Activated naive CD4-positive, alpha-beta T cell treated with anti-CD3 and anti-CD28 coated beads, Interleukin-2, amount 50 U/mL, for 72 hours (primary cell): ENCODE measurements at regions not wholly inside any gene's neighbourhood (a gene's known extent, or its start where the extent isn't known, plus 50 kb on each side); places are given as distances from the start of the nearest gene placed in this dataset.

Experiments used
- ATAC-seq, 2 donors: fragments of 150-1000 bp; cut with Tn5 transposase; 2 replicates each; pipeline ENCODE4 v1.10.0; 2021; ENCODE audit warnings: mild to moderate bottlenecking in 2 of 2, moderate library complexity in 2 of 2
- DNase-seq, 2 donors: peaks; one replicate each; pipeline ENCODE4 v3.0.0; 2021 to 2022; ENCODE audit warnings: low spot score in 2 of 2
- H3K27ac Mint-ChIP-seq, 2 donors: one replicate each; pipeline ENCODE4 v1.8.0; 2022; ENCODE audit warnings: mild to moderate bottlenecking in 2 of 2, mixed read lengths in 2 of 2
- H3K36me3 Mint-ChIP-seq, 2 donors: one replicate each; pipeline ENCODE4 v1.8.0; 2022; ENCODE audit warnings: mixed read lengths in 2 of 2
- H3K9me3 Mint-ChIP-seq, 2 donors: one replicate each; pipeline ENCODE4 v1.8.0; 2022; ENCODE audit warnings: mixed read lengths in 2 of 2

DNA sequence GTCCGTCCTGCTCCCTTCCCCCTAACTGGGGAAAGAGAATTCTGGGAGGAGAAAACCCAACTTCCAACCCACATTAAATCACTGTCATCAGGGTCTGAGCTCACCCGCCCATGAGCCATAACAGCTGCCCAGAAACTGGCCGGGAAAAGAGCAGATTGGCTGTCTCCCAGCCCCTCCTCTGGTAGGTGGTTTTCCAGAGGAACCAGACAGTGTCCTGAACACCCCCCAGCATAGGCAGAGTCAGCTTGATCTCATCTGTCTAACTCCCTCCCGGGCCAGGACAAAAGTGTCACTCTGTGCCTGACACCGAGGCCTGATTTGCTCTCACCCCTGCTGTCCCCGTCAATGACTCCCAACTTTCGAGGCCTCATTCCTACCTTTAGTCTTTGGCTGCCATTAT, 197.0 kb downstream of the AXIN2 start:
- Mint-ChIP-seq H3K9me3 (peaks cover 0 to 8% of the 10 kb centered on the region in 2 donors), H3K36me3 (peaks cover 0 to 15% of the 10 kb centered on the region in 2 donors), H3K27ac (no peak overlapping the region)
- no peak for DNase-seq
- ATAC-seq, result no peak

- Mint-ChIP-seq H3K9me3 (peaks cover 0 to 8% of the 10 kb centered on the region in 2 donors), H3K36me3 (peaks cover 0 to 15% of the 10 kb centered on the region in 2 donors), H3K27ac (no peak overlapping the region)
- DNase-seq (no peak), ATAC-seq (no peak)
Observed at GRCh38 chr17:65362826-65363225, 198.6 kb downstream of the AXIN2 start.

- Mint-ChIP-seq H3K9me3 (peaks cover 0 to 4% of the 10 kb centered on the region in 2 donors), H3K36me3 (peaks cover 0 to 7% of the 10 kb centered on the region in 2 donors), H3K27ac (peak overlapping the region in 1 of 2 donors; percentile 70)
- no peak for ATAC-seq
- no peak for DNase-seq
Observed at GRCh38 chr17:65360961-65361552, 200.4 kb downstream of the AXIN2 start.

DNA sequence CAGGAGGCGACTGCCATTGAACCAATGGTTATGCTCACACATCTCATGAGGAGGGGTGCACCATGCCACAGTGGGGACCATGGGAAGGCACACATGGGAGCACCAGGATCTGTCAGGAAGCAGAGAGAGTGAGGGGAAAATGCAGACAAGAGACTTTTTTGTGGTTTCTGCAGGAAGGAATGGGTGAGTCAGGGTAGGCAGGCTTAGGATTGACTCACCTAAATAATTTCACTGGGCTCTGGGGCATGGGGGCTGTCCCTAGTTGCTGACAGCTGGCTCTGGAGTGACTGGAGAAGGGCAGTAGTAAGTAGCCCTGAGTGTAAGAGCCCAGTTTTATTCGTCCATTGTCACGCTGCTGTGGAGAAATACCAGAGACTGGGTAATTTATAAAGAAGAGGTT, 202.4 kb downstream of the AXIN2 start:
- no peaks in the 10 kb centered on the region for H3K9me3 Mint-ChIP-seq
- no peak overlapping the region for H3K27ac Mint-ChIP-seq
- peak; percentile 100 for ATAC-seq
- peak; percentile 25 to 69 for DNase-seq
- no peaks in the 10 kb centered on the region for H3K36me3 Mint-ChIP-seq

- DNase-seq (no peak), ATAC-seq (no peak)
- Mint-ChIP-seq H3K36me3 (no peaks in the 10 kb centered on the region), H3K9me3 (no peaks in the 10 kb centered on the region), H3K27ac (no peak overlapping the region)
Observed at GRCh38 chr17:65356536-65356935, 204.9 kb downstream of the AXIN2 start.

DNA sequence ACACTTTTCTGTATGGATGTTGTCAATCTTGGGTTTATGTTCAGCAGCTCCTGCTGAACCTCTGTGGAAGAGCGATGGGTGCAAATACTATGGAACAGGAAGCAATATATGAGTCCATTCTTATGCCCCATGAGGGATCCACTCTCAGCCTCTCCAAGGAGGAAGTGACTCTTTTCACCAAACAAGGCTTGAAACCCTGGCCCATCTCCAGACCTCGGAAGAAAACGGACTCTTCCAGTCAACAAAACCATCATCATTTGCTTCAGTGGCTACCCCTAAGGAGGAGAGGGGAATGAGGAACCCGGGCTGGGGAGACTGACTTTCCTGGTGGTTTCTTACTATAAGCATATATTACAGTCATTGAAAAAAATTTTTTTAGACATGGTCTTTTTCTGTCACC, 206.2 kb downstream of the AXIN2 start:
- ATAC-seq (no peak), DNase-seq (no peak)
- Mint-ChIP-seq H3K9me3 (peaks cover 0 to 3% of the 10 kb centered on the region in 2 donors), H3K36me3 (no peaks in the 10 kb centered on the region), H3K27ac (no peak overlapping the region)

DNA sequence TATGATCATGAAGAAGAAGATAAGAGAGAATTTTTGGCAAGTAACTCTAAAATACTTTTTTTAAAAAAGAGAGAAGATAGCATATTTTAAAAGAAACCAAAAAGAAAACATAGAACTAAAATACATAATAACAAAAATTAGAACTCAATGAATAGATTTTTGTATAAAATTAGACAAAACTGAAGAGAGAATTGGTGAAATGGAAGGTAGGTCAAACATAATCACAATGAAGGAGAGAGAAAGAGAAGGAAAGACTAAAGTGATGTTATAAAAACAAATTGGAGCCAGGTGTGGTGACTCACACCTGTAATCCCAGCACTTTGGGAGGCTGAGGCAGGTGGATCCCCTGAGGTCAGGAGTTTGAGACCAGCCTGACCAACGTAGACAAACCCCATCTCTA, 211.5 kb downstream of the AXIN2 start:
- H3K36me3 Mint-ChIP-seq, result peaks cover 0 to 13% of the 10 kb centered on the region in 2 donors
- peaks cover 0 to 19% of the 10 kb centered on the region in 2 donors for H3K9me3 Mint-ChIP-seq
- ATAC-seq (no peak), DNase-seq (no peak)
- no peak overlapping the region for H3K27ac Mint-ChIP-seq

DNA sequence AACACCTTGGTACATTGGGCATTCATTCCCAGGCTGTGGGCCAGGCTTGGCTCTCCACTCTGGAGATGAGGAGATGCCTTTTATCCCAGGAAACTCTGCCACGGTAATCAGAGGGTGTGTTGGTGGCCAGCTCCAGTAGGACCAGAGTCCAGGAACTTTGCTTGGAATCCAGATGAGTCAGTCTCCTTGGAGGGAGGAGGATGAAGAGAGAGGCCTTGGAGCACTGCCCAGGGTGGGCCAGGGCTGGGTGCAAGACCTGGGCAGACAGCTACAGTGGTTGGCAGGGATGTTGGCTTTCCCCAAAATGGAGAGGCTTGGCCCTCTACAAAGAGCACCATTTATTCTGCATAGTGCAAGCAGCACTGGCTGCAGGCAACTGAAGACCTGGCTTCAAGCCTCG, 209.0 kb downstream of the RGS9 start:
- Mint-ChIP-seq H3K9me3 (peaks cover 0 to 19% of the 10 kb centered on the region in 2 donors), H3K27ac (no peak overlapping the region), H3K36me3 (peaks cover 0 to 13% of the 10 kb centered on the region in 2 donors)
- DNase-seq, result no peak
- ATAC-seq, result no peak

GRCh38 chr17:65345261-65346005, 208.3 kb downstream of the RGS9 start:
- H3K9me3 Mint-ChIP-seq, result peaks cover 0 to 17% of the 10 kb centered on the region in 2 donors
- peak overlapping the region in 1 of 2 donors; percentile 91 for H3K27ac Mint-ChIP-seq
- peaks cover 0 to 13% of the 10 kb centered on the region in 2 donors for H3K36me3 Mint-ChIP-seq
- ATAC-seq (peak; percentile 68 to 74), DNase-seq (no peak)

GRCh38 chr17:65340401-65340800, 203.2 kb downstream of the RGS9 start:
- H3K9me3 Mint-ChIP-seq, result peaks cover 4 to 8% of the 10 kb centered on the region in 2 donors
- no peak for ATAC-seq
- no peak for DNase-seq
- H3K36me3 Mint-ChIP-seq, result no peaks in the 10 kb centered on the region
- no peak overlapping the region for H3K27ac Mint-ChIP-seq

DNA sequence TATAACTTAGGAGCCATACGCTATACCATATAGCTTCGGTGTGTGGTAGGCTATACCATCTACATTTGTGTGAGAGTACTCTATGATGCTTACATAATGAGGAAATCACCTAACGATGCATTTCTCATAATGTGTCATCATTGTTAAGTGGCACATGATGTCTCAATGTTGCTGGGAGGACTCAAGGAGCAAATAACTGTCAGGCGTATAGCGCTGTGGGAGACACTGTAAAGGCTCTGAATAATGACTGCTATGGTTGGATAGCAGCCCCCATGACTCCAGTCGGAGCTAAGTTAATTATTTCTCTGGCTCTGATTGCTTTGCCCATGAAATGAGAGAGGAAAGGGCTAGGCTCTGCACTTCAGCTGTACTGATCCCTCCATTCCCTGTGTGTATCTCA, 197.2 kb downstream of the RGS9 start:
- Mint-ChIP-seq H3K9me3 (peaks cover 4 to 13% of the 10 kb centered on the region in 2 donors), H3K27ac (no peak overlapping the region), H3K36me3 (peaks cover 0 to 6% of the 10 kb centered on the region in 2 donors)
- ATAC-seq, result no peak
- no peak for DNase-seq

DNA sequence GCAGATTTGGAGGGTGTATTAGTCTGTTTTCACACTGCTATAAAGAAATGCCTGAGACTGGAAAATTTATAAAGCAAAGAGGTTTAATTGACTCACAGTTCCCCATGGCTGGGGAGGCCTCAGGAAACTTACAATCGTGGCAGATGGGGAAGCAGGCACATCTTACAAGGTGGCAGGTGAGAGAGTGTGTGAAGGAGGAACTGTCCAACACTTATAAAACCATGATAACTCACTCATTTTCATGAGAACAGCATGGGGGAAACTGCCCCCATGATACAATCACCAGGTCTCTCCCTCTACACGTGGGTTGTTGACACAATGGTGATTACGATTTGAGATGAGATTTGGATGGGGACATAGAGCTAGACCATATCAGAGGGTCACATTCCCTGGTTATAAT, 195.6 kb downstream of the RGS9 start:
- ATAC-seq (no peak), DNase-seq (no peak)

DNA sequence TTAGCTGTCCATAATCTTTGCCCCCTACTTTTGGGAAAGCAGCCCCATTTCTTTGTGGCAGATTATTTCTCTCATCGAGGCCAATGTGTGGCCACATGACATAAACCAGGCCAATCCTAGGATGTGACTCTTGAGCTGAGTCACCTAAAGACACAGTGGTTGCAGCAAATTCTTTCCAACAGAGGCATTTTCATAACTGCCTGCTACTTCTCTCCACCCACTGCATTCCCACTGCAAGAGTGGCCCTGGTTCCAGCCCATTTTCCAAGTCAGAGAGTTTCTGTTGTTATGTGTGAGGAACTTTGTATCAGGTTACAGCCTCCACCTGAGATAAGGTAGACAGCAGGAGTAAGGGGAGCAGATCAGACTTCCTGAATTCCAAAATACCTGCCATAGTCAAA, 195.2 kb downstream of the RGS9 start:
- no peak overlapping the region for H3K27ac Mint-ChIP-seq
- H3K36me3 Mint-ChIP-seq, result peaks cover 0 to 6% of the 10 kb centered on the region in 2 donors
- peak in 1 of 2 donors; percentile 37 for ATAC-seq
- peaks cover under 1 to 6% of the 10 kb centered on the region in 2 donors for H3K9me3 Mint-ChIP-seq
- no peak for DNase-seq

More for the DNA sequence above, 195.6 kb downstream of the RGS9 start:
- H3K9me3 Mint-ChIP-seq, result peaks cover 4 to 8% of the 10 kb centered on the region in 2 donors
- H3K27ac Mint-ChIP-seq, result no peak overlapping the region
- peaks cover 0 to 6% of the 10 kb centered on the region in 2 donors for H3K36me3 Mint-ChIP-seq

GRCh38 chr17:65328567-65328966, 191.4 kb downstream of the RGS9 start:
- H3K27ac Mint-ChIP-seq, result no peak overlapping the region
- H3K36me3 Mint-ChIP-seq, result peaks cover 0 to 2% of the 10 kb centered on the region in 2 donors
- DNase-seq, result no peak
- no peak for ATAC-seq
- H3K9me3 Mint-ChIP-seq, result peaks cover 0 to 5% of the 10 kb centered on the region in 2 donors

DNA sequence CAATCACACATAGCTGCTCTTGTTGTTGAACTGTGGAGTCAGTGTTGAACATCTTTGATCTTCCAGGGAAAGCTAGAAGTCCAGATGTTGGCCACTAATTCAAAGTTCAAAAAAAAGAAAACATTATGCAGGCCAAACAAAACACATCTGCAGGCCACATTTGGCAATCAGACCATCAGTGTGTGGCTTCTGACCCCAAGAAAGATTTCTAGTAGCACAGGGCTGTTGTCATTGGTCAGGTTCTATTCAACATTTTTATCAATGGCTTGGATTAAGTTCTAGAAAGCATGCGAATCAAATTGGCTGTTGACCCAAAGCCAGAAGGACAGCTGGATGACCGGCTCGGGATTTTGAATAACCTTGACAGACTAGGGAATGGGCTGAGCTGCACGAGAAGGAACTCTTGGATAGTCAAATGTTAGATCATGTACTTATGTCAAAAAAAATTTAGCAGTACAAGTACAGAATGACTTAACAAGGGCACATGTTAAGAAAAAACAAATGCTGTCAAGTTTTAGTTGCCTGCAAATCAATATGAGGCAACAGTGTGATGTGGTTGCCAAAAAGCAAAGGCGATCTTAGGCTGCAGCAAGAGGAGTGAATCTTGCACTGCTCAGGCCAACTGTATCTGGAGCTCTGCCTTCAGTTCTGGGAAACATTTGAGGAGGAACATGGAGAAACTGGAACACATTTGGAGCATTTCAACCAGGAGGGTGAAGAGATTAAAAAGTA, 187.6 kb downstream of the RGS9 start:
- DNase-seq, result no peak
- no peaks in the 10 kb centered on the region for H3K9me3 Mint-ChIP-seq
- ATAC-seq, result no peak
- no peaks in the 10 kb centered on the region for H3K36me3 Mint-ChIP-seq
- no peak overlapping the region for H3K27ac Mint-ChIP-seq

DNA sequence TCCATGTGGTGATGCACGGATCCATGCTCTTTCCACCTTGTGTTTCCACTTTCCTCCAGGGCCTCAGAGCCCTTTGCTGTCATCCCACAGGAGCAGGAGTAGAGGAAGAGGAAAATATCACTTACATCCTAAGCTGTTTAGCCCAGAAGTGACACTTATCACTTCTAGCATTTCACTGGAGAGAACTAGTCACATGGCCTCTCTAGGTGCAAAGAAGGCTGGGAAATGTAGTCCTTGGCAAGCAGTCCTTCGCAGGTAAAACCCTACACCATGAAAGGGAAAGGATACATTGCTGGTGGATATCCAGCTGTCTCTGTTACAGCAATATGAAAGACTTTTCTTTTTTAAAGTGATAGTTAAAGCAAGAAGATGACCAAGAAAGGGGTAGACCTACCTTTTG, 185.9 kb downstream of the RGS9 start:
- H3K36me3 Mint-ChIP-seq, result no peaks in the 10 kb centered on the region
- ATAC-seq (no peak), DNase-seq (no peak)
- no peaks in the 10 kb centered on the region for H3K9me3 Mint-ChIP-seq
- no peak overlapping the region for H3K27ac Mint-ChIP-seq

DNA sequence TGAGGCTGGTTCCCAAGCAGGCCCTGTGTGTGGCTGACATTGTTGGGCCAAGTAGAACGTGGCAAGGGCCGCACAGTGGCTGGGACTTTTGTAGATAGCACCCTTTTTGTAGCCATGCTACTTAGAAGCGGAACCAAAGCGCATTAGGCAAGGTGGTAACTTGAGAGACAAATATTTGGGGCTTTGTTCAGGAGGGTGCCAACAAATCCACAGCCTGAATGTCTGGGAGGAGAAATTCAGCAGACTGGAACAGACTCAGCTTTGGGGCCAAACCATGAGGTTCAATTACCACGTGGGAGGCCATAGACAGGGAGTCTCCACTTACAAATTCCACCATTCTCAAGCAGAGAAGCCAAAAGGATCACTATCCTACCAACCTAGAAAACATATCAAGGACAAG, 183.7 kb downstream of the RGS9 start:
- no peaks in the 10 kb centered on the region for H3K36me3 Mint-ChIP-seq
- no peaks in the 10 kb centered on the region for H3K9me3 Mint-ChIP-seq
- DNase-seq (no peak), ATAC-seq (no peak)
- H3K27ac Mint-ChIP-seq, result no peak overlapping the region
